GM19467 (cell line): ENCODE measurements at regions not wholly inside any gene's neighbourhood (a gene's known extent, or its start where the extent isn't known, plus 50 kb on each side); places are given as distances from the start of the nearest gene placed in this dataset.

ENCODE experiments used
- ATAC-seq: cut with Tn5 transposase; IDR thresholded peaks from one replicate; pipeline ENCODE4 v1.9.1; 2021; ENCODE audit warnings: mild to moderate bottlenecking, moderate library complexity; ENCODE audit not compliant: unreplicated experiment

DNA sequence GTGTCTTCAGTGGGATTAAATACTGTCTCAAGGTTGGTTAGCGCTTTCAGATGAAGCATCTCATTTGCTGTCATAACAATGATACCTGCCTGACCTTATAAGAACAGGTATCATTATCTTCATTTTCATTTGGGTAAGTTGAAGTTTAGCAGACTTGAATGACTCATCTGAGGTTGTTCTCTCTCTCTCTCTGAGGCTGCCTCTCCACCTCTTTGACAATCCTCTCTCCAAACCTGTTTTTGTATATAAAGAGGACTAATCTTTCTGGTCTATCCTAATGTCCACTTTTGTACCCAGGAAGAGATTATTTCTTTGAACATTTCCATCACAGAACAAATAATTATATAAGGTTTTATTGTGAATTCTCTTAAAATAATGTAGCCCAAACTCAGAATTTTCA, 291.4 kb downstream of the KLF6 start:
- ATAC-seq: no peak

DNA sequence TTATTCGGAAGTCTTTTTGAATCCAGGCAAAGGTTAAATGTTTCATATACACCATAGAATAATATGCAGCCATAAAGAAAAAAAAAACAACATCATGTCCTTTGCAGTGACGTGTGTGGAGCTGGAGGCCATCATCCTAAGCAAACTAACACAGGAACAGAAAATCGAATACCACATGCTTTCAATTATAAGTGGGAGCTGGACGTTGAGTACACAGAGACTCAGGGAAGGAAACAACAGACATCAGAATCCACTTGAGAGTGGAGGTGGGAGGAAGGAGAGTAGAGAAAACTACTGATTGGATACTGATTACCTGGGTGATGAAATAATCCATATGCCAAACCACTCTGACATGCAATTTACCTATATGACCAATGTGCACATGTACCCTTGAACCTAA, 293.4 kb downstream of the KLF6 start:
- no peak for ATAC-seq

GRCh38 chr10:3487228-3487627, 297.8 kb downstream of the KLF6 start:
- no peak for ATAC-seq

- ATAC-seq: no peak
Observed at GRCh38 chr10:3486346-3487065, 298.5 kb downstream of the KLF6 start.

DNA sequence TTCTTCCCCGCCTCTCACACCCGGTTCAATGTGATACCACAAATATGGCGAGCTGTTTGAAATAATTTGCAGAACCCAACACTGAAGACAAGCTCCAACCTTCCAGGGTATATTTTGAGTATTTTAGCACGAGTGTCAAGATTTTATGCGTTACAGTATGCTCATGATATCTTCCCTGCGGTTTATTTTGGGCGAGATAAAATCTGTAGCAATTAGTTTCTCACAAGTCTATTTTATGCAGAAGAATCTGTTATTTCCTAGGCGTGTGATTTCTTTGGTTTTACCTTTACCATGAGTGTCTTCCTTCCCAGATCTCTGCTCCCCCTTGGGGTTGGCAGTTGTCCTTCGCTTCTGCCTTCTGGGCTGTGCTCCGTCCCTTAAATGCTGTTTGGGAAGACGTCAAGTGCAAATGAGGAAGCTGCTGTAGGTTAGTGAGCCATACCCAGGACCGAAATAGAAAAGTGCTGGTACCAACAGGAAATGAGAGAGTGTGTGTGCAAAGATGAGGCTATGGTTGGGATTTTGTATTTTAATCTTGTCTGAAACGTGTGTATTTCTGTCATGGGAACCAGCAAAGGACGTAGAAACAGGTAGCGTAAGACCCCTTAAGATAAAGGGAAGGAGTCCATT, 299.8 kb downstream of the KLF6 start:
- ATAC-seq: no peak

- peak; percentile 76 for ATAC-seq
Observed at GRCh38 chr10:3484306-3485056, 300.5 kb downstream of the KLF6 start.

GRCh38 chr10:3482200-3482993, 302.6 kb downstream of the KLF6 start:
- ATAC-seq: no peak

- ATAC-seq: no peak
Observed at GRCh38 chr10:3481496-3481895, 303.5 kb downstream of the KLF6 start.

GRCh38 chr10:3480990-3481315, 304.1 kb downstream of the KLF6 start:
- ATAC-seq: no peak

GRCh38 chr10:3480281-3480989, 304.6 kb downstream of the KLF6 start:
- no peak for ATAC-seq

- ATAC-seq: no peak
Observed at GRCh38 chr10:3478632-3479240, 306.2 kb upstream of the PITRM1 start.

- peak; percentile 60 for ATAC-seq
Observed at GRCh38 chr10:3478153-3478552, 305.6 kb upstream of the PITRM1 start.

- peak; percentile 60 for ATAC-seq
Observed at GRCh38 chr10:3477683-3478082, 305.1 kb upstream of the PITRM1 start.

DNA sequence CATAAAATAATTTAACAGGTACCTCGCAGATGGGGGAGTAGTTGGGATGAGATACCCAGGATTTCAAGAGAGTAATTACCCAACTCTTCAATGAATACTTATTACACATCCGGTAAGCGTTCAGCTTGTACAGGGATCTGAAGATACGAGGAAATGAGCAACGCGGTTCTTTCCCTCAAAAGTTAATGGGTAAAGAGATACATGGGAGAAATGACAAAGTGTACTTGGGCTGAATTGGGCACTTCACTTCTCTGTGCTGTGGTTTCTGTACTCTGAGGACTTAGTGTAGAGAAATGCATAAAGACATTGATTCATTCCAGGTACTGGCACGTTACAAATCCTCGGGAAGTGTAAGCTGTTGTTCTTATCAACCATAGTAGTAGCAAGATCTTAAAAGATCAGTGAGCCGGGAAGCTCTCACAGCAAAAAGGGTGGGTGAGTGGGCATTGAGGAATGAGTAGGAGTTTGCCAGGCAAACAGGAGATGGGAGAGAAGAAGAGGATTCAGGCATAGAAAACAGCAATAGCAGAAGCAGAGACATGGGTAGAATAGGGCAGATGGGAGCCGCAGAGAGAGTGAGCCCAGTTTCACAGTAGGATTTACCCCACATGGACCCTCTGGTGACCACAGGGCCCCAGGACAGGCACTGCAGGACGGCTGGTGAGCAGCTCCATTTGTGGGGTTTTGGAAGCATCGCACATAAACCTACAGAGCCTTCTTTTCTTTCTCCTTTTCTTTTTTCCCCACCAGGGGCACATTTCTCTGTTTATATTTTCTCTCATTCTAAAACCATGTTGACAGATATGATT, 304.3 kb upstream of the PITRM1 start:
- no peak for ATAC-seq

- ATAC-seq: no peak
Observed at GRCh38 chr10:3476186-3476585, 303.6 kb upstream of the PITRM1 start.

GRCh38 chr10:3475367-3475766, 302.8 kb upstream of the PITRM1 start:
- ATAC-seq: no peak

DNA sequence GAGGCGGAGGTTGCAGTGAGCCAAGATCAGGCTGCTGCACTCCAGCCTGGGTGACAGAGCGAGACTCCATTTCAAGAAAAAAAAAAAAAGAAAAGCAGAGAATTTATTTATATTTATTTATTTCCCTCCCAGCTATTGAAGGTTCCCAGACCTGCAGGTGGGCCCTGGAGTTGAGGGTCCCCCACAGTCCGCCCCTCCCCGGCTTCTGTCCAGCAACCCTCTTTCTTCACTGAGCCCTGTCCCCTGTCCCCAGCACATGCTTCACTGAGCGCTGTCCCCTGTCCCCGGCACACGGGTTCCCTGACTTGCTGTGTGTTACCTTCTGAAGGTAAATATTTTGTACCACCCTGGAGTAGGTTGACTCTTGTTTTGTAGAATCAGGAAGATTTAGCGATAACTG, 301.7 kb upstream of the PITRM1 start:
- no peak for ATAC-seq

- no peak for ATAC-seq
Observed at GRCh38 chr10:3473271-3473670, 300.7 kb upstream of the PITRM1 start.

GRCh38 chr10:3472287-3473051, 299.9 kb upstream of the PITRM1 start:
- ATAC-seq: no peak
